Peyer's patch (tissue), 4 donors: ENCODE measurements at regions not wholly inside any gene's neighbourhood (a gene's known extent, or its start where the extent isn't known, plus 50 kb on each side); places are given as distances from the start of the nearest gene placed in this dataset.

Experiments
- DNase-seq, 3 donors: peaks; one replicate each; pipeline ENCODE4 v3.0.0-alpha.2; 2017 to 2019
- H3K27ac ChIP-seq, 4 donors: fragments of 200-600 bp; sonication (generic); one replicate each; pipeline ENCODE4 v1.5.1; 2016 to 2019
- H3K27me3 ChIP-seq, 2 donors: fragments of 200-600 bp; sonication (generic); one replicate each; pipeline ENCODE4 v1.5.1; 2019
- H3K36me3 ChIP-seq, 3 donors: fragments of 200-600 bp; sonication (generic); one replicate each; pipeline ENCODE4 v1.5.1; 2016 to 2019
- H3K4me1 ChIP-seq, 4 donors: fragments of 200-600 bp; sonication (generic); one replicate each; pipeline ENCODE4 v1.5.1; 2016 to 2019
- H3K4me3 ChIP-seq, 4 donors: fragments of 200-600 bp; sonication (generic); 1 replicate in 3 of 4; 2 replicates in 1 of 4; pipeline ENCODE4 v1.5.1; 2016 to 2019; ENCODE audit warnings: mild to moderate bottlenecking in 1 of 4
- H3K9me3 ChIP-seq, 4 donors: fragments of 200-600 bp; sonication (generic); one replicate each; pipeline ENCODE4 v1.5.1; 2016 to 2019; ENCODE audit warnings: mild to moderate bottlenecking in 1 of 4
- POLR2A ChIP-seq, 2 donors: fragments of 450-650 bp; IDR thresholded peaks; one replicate each; pipeline ENCODE4 v1.5.1; 2017; ENCODE audit warnings: antibody characterized with exemption in 2 of 2, mild to moderate bottlenecking in 2 of 2, moderate library complexity in 2 of 2
- TF ChIP-seq, protein P1 (sequence below), 6 experiments: fragments of 450-650 bp in 4 of 6; fragments of 200-600 bp in 2 of 6; sonication (generic) in 1 of 6; IDR thresholded peaks; one replicate each; pipeline ENCODE4 v1.5.1; 2017 to 2019; ENCODE audit warnings: antibody characterized with exemption in 6 of 6, mild to moderate bottlenecking in 3 of 6, moderate library complexity in 1 of 6

DNA sequence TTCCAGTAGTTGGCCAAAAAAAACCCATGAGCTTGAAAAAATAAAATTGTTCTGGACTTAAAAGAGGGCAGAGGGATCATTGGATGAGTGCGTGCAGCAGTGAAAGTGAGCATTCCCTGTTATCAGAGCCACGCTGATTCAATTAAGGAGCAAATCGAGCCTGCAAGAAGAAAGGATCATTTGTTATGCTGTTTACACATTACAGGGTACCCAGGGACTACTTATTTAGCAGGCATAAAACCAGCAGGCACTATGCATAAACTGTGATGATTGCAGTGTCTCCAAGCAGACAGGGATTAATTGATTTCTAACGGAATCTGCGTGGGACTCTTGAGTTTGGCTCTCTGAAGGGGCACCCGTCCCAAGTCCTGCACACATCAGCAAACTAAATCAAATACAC lies 83.5 kb downstream of the SHOX start:
- Histone ChIP-seq H3K9me3 (peaks cover 0 to 10% (median 0%) of the 10 kb centered on the region in 4 donors), H3K4me1 (no peaks in the 10 kb centered on the region), H3K27ac (no peak overlapping the region), H3K27me3 (no peaks in the 10 kb centered on the region), H3K36me3 (no peaks in the 10 kb centered on the region), H3K4me3 (no peak overlapping the region)
- no peak for DNase-seq
- TF ChIP-seq, protein P1, sequence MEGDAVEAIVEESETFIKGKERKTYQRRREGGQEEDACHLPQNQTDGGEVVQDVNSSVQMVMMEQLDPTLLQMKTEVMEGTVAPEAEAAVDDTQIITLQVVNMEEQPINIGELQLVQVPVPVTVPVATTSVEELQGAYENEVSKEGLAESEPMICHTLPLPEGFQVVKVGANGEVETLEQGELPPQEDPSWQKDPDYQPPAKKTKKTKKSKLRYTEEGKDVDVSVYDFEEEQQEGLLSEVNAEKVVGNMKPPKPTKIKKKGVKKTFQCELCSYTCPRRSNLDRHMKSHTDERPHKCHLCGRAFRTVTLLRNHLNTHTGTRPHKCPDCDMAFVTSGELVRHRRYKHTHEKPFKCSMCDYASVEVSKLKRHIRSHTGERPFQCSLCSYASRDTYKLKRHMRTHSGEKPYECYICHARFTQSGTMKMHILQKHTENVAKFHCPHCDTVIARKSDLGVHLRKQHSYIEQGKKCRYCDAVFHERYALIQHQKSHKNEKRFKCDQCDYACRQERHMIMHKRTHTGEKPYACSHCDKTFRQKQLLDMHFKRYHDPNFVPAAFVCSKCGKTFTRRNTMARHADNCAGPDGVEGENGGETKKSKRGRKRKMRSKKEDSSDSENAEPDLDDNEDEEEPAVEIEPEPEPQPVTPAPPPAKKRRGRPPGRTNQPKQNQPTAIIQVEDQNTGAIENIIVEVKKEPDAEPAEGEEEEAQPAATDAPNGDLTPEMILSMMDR (IDR thresholded peaks at IDR 0.05): no peak
- no peak for TF ChIP-seq POLR2A (IDR thresholded peaks at IDR 0.05)
